ENCODE measurements at regions not wholly inside any gene's neighbourhood (a gene's known extent, or its start where the extent isn't known, plus 50 kb on each side); places are given as distances from the start of the nearest gene placed in this dataset.

- Histone ChIP-seq H4K20me1 (ENCODE audit: insufficient read depth) (no peaks in the 10 kb centered on the region), H3K4me2 (ENCODE audit: low read length) (no peak overlapping the region), H2AFZ (ENCODE audit: low read depth, low read length) (no peak overlapping the region), H3K36me3 (ENCODE audit: insufficient read depth, low read length) (no peaks in the 10 kb centered on the region), H3F3A (ENCODE audit: insufficient read depth, low read length, poor library complexity, severe bottlenecking) (no peaks in the 10 kb centered on the region), H3K27ac (ENCODE audit: low read length) (no peak overlapping the region), H3K9me2 (ENCODE audit: insufficient read depth, low read length) (no peaks in the 10 kb centered on the region), H3K9ac (ENCODE audit: low read length) (no peak overlapping the region), H3K9me3 (ENCODE audit: low read length) (no peaks in the 10 kb centered on the region), H3K4me3 (ENCODE audit: low read length) (no peak overlapping the region), H3K79me2 (replicated peaks; ENCODE audit: insufficient read depth, low read length) (no peaks in the 10 kb centered on the region), H3K27me3 (ENCODE audit: insufficient read depth, low read depth, low read length) (no peaks in the 10 kb centered on the region)
- no peak for TF ChIP-seq POLR2AphosphoS5 (IDR thresholded peaks at IDR 0.05)
- TF ChIP-seq REST (IDR thresholded peaks at IDR 0.05; ENCODE audit: borderline replicate concordance), result no peak
- TF ChIP-seq TAF1 (IDR thresholded peaks at IDR 0.05; ENCODE audit: low read depth), result no peak
- no peak for TF ChIP-seq MXI1 (conservative IDR thresholded peaks at IDR 0.05; ENCODE audit: poor library complexity, severe bottlenecking)
Observed at GRCh38 chr18:26778054-26778393, 87.5 kb downstream of the AQP4 start.

- H3K79me2 ChIP-seq (replicated peaks; ENCODE audit: insufficient read depth, low read length), result no peaks in the 10 kb centered on the region
- H3K27me3 ChIP-seq (ENCODE audit: insufficient read depth, low read depth, low read length), result no peaks in the 10 kb centered on the region
- no peak overlapping the region for H3K4me2 ChIP-seq (ENCODE audit: low read length)
- no peaks in the 10 kb centered on the region for H3K36me3 ChIP-seq (ENCODE audit: insufficient read depth, low read length)
- H2AFZ ChIP-seq (ENCODE audit: low read depth, low read length), result no peak overlapping the region
- H3K9ac ChIP-seq (ENCODE audit: low read length), result no peak overlapping the region
- no peaks in the 10 kb centered on the region for H4K20me1 ChIP-seq (ENCODE audit: insufficient read depth)
- TF ChIP-seq TAF1 (IDR thresholded peaks at IDR 0.05; ENCODE audit: low read depth), result no peak
- no peak overlapping the region for H3K27ac ChIP-seq (ENCODE audit: low read length)
- H3K9me3 ChIP-seq (ENCODE audit: low read length), result no peaks in the 10 kb centered on the region
- H3K9me2 ChIP-seq (ENCODE audit: insufficient read depth, low read length), result no peaks in the 10 kb centered on the region
- no peak overlapping the region for H3K4me3 ChIP-seq (ENCODE audit: low read length)
- H3F3A ChIP-seq (ENCODE audit: insufficient read depth, low read length, poor library complexity, severe bottlenecking), result no peaks in the 10 kb centered on the region
Observed at GRCh38 chr18:26777351-26778053, 88.0 kb downstream of the AQP4 start.

- H3F3A ChIP-seq (ENCODE audit: insufficient read depth, low read length, poor library complexity, severe bottlenecking), result no peaks in the 10 kb centered on the region
- H3K27me3 ChIP-seq (ENCODE audit: insufficient read depth, low read depth, low read length), result no peaks in the 10 kb centered on the region
- H3K9ac ChIP-seq (ENCODE audit: low read length), result no peak overlapping the region
- TF ChIP-seq TAF1 (IDR thresholded peaks at IDR 0.05; ENCODE audit: low read depth) (no peak), RAD21 (conservative IDR thresholded peaks at IDR 0.05) (no peak), CTCF (IDR thresholded peaks at IDR 0.05; ENCODE audit: poor library complexity, severe bottlenecking) (no peak), MXI1 (conservative IDR thresholded peaks at IDR 0.05; ENCODE audit: poor library complexity, severe bottlenecking) (no peak)
- H3K36me3 ChIP-seq (ENCODE audit: insufficient read depth, low read length), result no peaks in the 10 kb centered on the region
- H3K27ac ChIP-seq (ENCODE audit: low read length), result no peak overlapping the region
- H3K9me2 ChIP-seq (ENCODE audit: insufficient read depth, low read length), result no peaks in the 10 kb centered on the region
- no peak overlapping the region for H2AFZ ChIP-seq (ENCODE audit: low read depth, low read length)
- H3K4me3 ChIP-seq (ENCODE audit: low read length), result no peak overlapping the region
- H3K4me2 ChIP-seq (ENCODE audit: low read length), result no peak overlapping the region
- no peaks in the 10 kb centered on the region for H3K9me3 ChIP-seq (ENCODE audit: low read length)
- H3K79me2 ChIP-seq (replicated peaks; ENCODE audit: insufficient read depth, low read length), result no peaks in the 10 kb centered on the region
- no peaks in the 10 kb centered on the region for H4K20me1 ChIP-seq (ENCODE audit: insufficient read depth)
Observed at GRCh38 chr18:26772691-26773090, 92.8 kb downstream of the AQP4 start.

All from neural cell (in vitro differentiated cells).